Right hindlimb (tissue), 1 donor: ENCODE measurements at regions not wholly inside any gene's neighbourhood (a gene's known extent, or its start where the extent isn't known, plus 50 kb on each side); places are given as distances from the start of the nearest gene placed in this dataset.

ENCODE experiments used
- DNase-seq: peaks from one replicate; pipeline ENCODE4 v3.0.0-alpha.2; 2018

DNA sequence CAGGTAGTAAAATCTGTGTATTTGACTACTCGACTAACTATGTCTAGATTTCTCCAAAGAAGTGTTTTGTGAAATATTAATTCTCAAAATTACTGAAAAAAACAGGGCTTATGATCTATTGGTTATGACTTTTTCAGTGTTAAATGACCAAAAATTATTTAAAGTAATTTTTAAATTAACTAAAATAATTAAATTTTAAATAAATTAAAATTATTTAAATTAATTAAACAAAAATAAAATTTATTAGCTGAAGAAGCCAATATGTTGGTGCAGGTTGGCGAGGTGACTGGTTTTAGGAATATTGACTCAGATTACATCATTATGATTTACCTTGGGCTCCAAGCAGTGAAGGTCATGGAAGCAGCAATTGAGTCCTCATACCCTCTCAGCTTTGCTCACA is 483.2 kb downstream of the PTPRC start:
- DNase-seq, result no peak

DNA sequence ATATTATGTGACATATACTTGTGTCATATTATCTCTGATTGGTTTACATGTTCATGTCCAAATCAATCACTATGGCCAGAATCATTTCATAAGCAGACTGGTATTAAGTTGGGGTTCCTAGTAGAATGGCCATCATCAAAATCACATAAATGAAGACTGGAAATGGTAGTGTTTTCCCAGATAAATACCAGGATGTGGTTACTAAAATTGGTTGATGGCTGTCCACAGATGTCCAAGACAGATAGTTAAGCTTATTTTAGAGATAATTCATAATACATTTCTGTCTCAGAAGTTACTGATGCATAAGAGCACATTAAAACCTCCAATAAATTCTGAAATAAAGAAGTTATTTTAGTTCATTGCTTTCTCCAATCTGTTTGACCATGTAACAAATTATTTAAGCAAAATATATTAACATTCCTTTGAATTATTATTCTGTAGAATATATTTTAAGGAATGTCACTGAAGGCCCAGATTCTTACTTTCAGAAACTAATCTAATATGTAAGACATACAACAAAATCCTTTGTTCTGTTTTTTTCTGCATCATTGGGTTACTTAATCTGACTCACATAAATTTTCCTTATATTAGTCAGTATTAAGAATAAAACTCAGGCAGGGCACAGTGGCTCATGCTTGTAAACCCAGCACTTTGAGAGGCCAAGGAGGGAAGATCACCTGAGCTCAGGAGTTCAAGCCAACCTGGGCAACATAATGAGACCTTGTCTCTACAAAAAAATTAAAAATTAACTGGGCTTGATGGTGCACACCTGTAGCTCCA is 483.9 kb downstream of the PTPRC start:
- DNase-seq, result no peak

DNA sequence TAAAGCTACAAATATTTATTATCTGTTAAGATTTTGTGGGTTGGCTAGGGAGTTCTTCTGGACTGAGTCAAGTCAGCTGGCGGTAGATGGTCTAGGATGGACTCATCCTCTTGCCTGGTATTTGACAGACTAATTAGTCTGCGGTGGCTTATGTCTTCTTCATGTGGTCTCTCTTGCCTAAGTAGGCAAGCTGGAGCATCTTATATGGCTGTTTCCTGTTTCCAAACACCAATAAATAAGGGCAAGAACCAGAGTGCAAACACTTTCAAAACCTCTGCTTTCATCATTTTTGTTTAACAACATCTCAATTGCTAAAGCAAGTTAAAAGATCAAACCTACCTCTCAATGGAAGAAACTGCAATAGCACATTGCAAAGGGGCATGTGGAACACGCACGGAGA is 484.8 kb downstream of the PTPRC start:
- no peak for DNase-seq

DNA sequence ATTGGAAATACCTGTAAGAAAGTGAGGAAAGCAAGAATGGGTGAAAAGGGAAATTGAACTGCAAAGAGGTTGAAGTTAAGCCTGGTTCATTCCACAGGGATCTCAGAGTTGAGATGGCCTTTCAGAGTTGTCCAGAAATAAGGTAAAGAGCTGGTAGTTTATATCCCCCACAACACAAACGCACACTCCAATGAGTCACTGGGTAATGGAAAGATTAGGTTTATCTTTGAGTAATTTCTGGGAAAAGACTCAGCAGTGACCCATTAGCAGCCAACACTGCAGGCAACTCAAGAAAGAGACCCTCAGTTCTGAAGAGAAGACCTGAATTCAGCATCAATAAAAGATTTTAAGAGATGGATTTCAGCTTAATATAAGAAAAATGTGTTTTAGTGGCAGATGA is 485.5 kb downstream of the PTPRC start:
- DNase-seq, result no peak

DNA sequence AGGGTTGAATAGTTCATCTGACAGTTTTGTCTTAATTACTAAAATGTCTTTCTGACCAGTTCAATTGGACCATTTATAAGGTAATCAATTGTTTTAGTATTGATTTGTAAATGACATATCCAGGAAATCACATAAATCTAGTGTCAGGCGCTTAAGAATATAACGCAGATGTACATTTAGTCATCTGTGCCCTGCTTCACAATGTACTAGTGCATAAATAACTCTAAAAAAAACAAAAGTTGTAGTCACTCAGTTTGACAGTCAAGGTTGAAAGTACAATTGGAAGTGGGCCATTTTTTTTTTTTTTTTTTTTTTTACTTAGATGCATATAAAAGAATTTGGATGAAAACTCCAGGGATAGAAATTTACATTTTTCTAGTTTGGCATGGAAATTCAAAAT is 490.4 kb downstream of the PTPRC start:
- DNase-seq, result no peak

DNA sequence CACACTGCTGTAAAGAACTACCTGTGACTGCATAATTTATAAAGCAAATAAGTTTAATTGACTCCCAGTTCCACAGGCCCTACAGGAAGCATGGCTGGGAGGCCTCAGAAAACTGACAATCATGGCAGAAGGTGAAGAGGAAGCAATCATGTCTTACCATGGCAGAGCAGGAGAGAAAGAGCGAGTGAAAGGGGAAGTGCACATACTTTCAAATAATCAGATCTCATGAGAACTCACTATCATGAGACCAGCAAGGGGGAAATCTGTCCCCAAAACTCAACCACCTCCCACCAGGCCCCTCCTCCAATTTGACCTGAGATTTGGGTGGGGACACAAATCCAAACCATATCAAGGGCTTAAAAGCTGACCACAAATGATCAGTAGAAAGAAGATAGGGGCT is 493.2 kb downstream of the PTPRC start:
- DNase-seq, result no peak

DNA sequence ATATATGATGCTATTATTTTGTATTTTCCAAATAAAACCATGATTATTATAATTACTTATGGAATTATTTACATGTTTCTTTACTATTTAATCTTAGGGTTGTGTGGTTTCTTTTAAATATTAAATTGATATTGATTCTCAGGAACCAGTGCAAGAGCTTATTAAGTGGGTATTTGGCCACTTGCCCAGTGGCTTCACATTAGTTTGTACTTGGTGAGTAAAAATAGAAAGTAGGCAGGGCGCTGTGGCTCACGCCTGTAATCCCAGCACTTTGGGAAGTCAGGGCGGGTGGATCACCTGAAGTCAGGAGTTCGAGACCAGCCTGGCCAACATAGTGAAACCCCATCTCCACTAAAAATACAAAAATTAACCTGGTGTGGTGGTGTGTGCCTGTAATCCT is 497.1 kb downstream of the PTPRC start:
- no peak for DNase-seq

DNA sequence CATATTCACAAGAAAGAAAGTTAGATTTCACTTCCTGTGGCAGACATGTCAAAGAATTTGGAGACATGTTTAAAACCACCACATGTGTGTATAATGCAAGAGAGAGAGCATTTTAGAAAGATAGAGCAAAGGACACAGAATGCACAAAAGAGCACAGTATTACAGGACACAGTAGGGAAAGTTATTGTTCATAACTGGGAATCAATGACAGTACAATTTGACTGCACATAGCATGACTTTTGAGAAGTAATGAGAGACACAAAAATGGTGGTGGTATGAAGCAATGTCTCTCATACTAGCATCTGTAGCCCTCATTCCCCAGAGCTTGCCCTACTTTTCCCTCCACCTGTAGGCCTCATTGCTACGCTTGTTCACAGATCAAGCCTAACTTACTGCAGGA is 499.2 kb downstream of the PTPRC start:
- DNase-seq, result no peak

DNA sequence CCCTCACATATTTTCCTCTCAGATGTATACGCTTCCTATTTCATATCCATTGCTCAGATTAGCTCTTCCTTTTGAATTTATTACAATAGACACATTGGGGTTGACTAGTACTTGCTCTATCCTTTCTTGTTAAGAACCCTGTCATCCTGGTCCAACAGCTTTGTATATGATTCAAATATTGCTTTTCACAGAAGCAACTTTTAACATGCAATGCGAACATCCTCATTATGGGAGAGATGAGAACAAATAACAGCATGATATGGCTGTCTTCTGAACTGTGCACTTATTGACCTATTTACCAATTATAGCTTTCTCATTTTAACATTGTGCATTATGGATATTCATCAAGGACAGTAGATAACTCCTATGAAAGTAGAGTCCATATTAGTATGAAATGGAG is 510.8 kb downstream of the PTPRC start:
- no peak for DNase-seq

DNA sequence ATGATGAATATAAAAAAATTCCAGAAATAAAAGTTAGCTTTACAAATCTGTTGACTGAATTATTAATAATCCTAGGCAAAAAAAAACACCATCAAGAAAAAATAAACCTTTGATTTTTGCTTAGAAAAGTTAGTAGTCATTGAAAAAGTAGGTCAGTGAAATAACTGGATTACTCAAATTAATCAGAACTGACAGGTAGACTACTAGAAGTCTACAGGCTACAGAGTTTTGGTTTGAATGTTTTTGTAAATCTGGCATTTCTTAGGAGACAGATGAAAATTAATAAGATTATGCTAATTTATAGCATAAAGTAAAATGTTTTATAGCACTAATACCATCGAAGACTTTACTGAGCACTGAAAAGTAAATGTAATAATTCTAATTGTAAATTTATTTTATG is 511.9 kb downstream of the PTPRC start:
- no peak for DNase-seq

DNA sequence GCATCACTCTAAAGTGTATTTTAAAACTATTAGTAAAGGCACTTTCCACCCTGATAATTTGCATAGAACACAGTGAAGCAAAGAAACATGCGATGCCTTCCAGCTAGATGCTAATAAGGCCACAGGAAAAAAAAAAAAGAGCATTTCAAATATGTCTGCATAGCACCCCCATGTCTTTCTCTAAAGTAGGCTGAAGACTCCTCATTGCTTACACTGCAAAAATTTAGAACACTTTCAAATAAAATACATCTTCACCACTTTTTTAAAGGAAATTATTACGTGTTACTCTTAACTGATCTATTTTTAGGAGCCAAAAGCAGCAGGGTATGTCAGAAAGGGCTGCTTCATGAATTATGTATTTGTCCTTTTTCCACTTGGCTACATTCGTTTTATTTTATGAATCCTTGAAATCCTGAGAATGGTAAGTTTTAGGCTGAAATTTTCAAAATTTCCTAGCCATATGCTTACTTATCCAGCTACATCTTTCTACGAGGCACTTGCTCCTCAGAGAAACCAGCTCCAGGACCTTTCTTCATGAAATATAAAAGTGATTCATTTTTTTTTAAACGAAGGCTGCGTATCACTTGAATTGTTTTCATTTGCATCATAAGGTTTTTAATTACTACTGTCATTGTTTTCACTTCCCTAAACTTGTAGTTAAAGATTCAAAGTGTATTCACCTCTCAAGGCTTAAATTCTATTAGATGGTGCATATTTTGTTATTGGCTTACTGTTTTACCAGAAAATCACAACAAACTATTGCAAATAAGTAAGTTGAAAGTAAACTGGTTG is 513.0 kb downstream of the PTPRC start:
- DNase-seq, result no peak

DNA sequence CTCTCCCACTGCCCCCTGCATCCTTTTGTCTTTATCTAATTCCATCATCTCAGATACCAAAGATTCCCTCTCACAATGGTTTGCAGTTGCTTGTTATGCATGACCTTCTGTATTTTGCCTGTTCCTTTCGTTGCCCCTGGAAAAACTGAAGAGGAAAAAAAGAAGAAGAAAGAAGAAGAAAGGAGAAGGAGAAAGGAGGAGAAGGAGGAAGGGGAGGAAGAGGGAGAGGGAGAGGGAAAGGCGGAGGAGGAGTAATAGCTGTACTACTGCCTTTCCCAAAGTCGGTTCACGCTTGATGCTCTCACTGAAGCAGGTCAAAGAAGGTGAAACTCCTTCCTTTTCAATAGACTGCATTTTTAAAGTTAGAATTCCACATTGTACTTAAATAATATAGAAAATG is 513.8 kb downstream of the PTPRC start:
- no peak for DNase-seq

DNA sequence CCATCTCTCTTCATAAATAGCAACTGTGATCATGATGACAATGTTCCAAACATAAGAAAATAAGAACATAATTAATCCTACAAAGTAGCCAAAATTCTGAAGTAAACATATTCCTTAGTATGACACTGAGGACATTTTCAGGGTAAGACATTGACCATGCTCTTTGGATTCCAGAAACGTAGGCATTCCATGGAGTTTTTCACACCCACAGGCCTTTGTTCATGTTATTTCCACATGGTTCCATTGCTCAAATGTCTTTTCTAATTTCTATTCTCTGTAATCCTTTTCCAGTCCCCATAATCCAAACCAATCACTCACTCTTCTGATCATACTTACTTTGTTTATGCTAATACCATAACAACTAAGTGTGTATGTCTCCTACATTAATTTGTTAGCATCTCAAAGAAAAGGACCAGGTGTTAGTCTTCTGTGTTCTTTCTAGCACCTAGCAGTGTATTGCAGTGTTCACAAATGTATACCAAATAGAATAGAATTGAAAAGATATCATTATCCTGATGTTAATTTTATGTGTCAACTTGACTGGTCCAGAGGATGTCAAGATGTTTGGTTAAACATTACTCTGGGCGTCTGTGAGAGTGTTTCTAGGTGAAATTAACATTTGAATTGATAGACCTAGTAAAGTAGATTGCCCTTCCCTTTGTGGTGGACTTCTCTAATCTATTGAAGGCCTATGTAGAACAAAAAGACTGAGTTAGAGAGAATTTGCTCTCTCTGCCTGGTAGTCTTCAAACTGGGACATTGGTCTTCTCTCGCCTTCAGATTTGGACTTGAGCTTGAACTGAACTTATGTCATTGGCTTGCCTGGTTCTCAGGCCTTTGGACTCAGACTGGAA is 516.6 kb downstream of the PTPRC start:
- DNase-seq, result no peak

DNA sequence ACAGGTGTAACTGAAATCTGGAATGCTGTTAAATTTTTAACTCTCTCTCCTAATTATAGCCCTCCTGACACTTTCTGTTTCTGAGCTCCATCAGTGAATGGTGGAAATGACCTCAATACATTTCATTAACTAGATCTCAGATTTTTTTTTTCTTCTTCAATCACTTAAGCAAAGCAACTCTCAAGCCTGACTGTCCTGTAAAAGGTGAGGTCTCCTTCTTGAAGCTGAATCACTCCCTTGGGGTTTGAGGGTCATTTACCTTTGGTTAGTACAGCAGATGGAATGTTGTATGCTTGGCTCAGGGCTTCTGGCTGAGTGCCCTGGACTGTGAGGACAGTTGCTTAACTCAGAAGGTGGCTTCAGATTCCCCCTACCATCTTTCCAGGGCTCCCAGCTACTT is 518.7 kb downstream of the PTPRC start:
- no peak for DNase-seq

DNA sequence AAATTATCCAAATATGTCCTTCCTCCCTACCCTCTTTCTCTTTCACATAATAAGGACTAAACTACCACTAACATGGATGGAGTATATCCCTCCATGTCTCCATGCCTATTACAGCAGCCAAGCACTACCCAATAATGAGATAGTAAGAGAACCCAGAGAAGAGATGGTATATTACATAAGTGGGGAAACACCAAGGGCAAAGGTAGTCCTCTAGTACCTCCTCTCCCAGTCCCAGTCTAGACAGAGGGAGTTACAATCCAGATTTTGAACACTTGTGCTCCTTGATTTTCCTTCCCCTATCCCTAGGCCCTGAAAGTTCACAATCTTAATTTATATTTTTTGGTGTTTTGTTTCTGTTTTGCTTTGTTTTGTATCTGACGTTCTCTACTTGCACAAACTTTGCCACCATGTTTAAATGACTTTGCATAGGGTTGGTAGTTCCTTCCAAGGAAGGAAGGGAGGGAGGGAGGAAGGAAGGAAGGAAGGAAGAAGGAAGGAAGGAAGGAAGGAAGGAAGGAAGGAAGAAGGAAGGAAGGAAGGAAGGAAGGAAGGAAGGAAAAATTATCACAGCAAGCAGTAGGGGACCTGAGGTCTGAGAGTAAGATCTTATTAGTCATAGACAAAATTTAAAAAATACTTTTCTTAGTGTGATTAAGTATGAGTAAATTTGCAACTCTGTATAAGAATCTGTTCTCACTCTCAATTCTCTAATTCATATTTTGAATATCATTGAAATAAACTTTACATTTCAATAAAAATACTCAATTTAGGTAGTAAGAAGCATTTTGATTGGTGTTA is 521.9 kb downstream of the PTPRC start:
- no peak for DNase-seq

DNA sequence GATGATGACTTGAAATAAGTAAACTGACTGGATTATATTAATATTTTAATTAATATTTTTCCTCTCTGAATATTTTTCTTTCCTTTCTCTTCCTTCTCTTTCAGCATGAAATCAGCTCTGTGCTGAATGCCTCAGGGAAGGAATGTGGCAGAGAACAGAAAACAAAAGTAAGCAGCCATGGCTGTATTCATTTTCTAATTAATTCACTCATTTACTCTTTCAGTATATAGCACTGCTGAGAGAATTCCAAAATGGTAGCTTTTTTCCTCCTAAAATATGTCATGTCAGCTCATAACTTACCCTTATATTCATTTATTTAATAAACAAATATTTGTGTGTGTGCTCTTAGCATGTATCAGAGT is 522.5 kb downstream of the PTPRC start:
- no peak for DNase-seq

DNA sequence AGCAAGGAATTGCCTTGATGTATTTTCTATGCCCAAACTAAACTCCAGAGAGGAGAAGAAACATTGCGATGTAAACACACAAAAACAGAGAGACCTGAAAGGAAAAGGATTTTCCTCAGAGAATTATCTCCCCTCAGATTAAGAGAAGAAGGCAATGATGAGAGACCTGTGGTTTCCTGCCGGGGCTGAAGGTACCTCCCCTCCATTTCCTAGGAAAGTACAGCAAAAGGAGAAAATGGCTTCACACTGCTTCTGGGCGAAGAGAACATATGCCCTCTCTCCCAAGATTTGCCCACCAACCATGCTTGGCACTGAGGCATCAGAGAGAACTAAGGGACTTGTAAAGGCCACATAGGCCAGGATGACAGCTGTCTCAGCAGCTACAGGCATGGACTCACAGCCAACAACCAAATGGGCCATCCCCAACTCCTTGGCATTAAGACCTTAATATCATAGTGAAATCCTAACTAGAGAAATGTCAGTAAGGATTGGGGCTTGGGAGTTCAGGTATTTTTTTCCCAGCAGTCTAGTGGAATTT is 523.0 kb downstream of the PTPRC start:
- DNase-seq, result no peak

DNA sequence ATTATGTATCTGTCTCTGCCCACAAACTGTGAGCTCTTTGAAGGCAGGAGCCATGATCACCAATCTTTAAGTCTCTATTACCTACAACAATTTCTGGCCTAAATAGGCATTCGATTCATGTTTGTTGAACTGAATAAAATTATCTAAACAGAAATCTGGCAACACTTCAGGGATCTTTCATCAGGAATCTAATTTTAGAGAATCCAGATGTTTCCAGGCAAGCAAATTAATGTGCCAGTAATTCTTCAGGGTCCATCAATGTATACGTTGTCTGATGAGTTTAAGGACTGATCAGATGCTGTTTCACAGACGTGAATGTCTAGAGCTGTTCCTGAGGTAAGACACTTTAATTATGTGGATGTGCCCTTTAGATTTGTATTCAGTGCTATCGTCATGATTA is 524.4 kb downstream of the PTPRC start:
- no peak for DNase-seq

DNA sequence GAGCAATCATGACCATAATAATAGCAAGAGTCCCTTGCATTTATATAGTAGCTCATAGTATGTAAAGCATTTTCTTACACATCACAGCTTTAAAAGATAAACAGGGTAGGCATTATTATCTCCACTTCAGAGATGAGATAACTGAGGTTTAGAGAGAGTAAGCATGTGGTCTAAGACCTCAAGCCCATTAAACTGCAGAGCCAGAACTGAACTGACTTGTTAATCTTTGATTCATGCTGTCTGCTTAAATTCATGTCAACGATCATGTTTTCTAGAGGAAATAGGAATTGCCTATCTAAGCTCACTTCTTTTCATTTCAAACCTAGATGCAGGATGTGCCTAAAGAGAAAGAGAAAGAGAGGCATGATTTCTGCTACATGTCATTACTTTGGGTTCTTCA is 524.8 kb downstream of the PTPRC start:
- no peak for DNase-seq

DNA sequence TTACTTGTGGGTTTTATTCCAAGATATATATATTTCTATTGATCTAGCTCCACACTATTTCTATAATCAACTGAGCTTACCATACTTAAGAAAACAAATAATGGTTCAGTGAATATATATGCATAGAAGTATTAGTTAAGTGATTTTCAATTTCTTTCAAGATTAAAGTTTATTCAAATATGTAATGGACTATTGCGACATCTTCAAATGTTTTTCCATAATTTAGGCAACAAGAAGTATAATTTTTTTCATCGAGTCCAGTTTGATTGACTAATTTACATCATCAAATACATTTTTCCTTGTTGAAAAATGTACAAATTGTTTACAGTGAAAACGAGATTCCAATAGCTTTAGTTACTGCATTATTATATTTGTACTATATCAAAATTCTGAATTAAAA is 528.6 kb downstream of the PTPRC start:
- DNase-seq, result no peak

DNA sequence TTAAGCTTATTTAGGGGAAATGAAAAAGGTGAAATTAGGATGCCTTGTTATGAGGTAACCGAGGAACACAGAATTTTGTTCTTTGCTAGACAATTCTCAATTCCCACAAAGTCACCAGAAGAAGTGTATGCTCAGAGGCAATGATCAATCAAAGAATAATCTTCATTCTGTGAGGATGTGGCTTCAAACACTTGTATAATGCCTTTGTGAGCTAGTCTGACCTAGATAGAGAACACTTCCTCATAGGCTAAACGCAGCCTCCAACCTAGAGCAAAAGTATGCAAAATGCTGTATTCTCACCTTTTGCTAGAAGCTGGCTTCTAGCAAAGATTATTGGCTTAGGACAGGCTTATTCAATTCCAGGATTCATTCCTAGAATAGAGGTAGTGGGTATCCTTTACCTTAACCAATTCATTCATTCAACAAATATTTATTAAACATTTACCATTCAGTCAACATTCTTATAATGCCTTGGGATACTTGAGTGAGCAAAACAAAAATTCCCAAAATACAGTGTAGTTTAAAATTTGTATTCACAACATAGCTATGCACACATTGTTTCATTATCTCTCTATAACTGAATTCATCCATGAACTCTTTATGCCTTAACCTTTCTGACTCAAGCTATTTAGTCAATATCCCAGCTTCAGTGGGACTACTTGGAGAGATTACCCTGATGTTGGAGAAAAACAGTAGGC is 530.2 kb downstream of the PTPRC start:
- DNase-seq, result no peak

DNA sequence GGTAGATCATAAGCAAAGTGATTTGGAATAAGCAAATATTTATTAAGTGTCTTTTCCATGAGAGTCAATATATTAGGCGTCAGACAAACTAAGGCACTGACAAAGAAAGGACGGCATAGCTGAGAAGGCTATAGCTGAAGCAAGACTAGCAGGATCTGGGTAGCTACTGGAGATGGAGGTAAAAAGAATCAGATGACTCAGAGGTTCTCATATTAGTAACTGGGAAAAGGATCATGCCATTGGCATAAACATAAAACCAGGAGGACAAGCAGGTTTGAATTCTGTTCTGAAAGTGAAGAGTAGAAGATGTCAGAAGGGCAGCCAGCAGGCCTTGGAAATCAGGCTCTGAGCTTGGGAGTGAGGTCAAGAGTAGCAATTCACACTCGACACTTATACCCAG is 531.9 kb downstream of the PTPRC start:
- no peak for DNase-seq
